IPS-NIHi7 (cell line): ENCODE measurements at regions not wholly inside any gene's neighbourhood (a gene's known extent, or its start where the extent isn't known, plus 50 kb on each side); places are given as distances from the start of the nearest gene placed in this dataset.
"Not testable (repeated sequence)": the region's sequence is repeated elsewhere in the genome, so short reads cannot be mapped to it uniquely, and the experiment has no call there.

Experiments used
- DNase-seq: peaks from one replicate; pipeline ENCODE4 v3.0.0; 2012; ENCODE audit warnings: mixed read lengths; ENCODE audit errors: extremely low spot score

DNA sequence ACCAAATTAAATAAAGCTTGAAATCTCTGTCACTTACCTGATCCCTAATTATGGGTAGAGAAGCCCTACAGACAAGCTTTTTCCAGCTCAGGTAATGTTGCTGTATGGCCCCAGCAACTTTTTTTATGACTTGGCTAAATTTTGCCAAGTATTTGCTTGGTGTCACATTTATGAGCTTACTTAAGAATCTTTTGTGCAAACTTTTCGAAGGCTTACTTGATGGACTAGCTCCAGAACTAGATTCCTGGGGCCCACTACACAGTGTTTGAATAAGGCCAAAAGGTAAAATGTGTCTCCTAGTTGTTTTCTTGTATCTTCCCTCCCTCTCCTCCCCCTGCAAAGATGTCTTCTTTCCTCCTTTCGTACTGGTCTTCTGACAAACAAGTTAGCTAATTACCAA, 257.9 kb downstream of the OSR1 start:
- DNase-seq = no peak

DNA sequence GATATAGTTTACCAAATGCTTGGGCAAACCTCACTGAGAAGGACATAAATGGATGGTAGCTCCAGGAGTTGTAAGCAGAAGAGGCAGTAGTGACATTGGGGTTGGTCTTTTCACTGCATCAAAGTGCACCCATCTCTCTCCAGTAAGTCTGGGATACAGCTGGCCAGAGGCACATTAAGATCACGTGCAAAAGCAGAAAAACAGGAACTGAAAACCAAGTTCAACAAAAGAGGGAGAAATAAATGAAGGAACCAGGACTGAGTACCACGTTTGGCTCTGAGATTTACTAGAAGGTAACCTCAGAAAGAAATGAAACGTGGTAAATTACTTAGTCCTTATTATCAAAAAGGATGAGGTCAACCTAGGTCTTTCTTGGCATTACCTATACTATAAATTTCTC, 259.2 kb downstream of the OSR1 start:
- no peak for DNase-seq

DNA sequence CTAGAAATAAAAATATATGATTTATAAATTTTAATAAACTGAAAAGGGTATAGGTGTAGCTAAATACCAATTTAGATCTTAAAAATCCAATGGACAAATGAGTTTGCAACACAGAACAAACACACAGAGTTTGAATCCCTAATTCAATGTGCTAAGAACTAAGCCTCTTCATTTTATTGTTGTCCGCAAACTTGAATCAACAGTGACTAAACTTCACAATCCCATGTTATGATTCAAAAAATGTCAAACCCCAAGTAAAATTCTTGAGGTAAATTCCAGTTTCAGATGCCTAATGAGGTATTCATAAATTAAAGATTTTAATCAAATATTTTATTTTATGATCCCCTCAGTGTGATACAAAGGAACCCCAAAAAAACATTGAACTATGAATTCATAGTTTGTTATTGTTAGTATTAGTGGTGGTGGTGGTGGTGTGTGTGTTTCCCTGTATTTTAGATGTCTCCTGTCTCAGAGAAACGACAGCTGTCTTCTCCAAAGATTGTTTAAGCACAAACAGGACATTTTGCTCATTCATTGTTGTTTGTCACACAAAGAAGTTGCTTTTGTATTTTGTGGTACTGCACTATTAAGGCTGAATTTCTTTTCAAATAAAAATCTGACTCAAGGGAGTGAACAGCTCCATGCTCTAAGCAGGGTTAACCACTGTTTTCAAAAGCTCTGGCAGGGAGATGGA, 259.8 kb downstream of the OSR1 start:
- no peak for DNase-seq

DNA sequence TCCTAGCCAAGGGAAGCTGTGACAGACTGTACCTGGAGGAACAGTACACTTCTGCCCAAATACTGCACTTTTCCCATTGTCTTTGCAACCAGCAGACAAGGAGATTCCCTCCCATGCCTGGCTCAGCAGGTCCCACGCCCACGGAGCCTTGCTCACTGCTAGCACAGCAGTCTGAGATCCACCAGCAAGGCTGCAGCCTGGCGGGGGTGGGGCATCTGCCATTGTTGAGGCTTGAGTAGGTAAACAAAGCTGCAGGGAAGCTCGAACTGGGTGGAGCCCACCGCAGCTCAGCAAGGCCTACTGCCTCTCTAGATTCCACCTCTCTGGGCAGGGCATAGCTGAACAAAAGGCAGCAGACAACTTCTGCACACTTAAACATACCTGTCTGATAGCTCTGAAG, 268.9 kb downstream of the OSR1 start:
- DNase-seq = not testable (repeated sequence)

DNA sequence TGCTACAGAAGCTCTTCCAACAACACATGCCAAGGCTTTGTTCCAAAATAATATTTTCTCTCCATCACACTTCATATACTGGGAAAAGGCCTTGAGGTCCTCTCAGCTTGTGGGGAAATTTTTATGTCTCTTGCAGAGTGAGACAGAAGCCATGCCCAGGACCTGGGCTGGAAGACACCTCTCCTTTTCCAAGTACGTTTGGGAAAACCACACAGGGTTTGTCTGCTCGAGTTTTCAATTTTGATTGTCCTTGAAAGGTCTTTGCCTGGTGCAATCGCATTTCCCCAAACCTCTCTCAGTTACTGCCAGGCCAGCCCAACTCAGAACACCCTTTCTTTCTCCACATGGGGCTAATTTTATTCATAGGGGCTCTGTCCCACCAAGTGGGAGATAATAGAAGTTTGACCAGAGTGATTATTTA, 272.2 kb downstream of the OSR1 start:
- peak; percentile 55 for DNase-seq

DNA sequence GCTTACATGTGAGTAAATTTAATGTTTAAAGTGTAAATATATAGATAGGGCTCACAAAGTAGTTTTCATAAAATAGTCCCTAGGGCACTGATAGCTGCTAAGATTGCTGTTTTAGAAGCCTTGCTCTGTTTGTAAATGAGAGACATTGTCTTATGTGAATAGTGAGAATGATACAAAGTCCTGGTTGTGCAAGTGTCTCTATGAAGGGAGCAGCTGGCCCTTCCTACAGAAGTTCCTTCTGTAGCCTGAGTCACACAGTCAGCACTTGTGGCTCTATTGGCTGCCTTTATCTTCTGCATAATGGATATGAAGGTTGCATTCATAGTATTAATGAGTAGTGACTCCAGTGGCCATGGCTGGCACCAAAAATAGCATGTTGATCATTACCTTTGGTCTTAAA, 279.7 kb downstream of the OSR1 start:
- DNase-seq = no peak

DNA sequence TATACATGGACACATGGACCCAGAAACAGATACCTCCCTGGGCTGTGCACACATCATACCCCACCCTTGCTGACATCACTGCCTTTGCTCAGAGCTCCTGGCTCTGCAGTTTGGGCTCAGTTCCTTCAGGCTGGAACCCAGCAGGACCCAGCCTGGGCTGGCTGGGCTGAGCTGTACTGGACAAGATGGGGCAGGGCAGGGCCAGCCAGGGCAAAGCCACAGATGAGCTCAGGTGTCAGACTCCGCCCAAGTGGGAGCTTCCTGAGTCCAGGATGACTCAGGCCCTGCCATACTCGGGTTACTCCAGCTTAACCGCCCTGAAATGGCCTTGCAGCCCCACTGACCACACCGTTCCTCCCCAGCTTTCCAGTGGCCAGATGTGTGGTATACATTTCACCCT, 284.9 kb downstream of the OSR1 start:
- DNase-seq = peak; percentile 73

DNA sequence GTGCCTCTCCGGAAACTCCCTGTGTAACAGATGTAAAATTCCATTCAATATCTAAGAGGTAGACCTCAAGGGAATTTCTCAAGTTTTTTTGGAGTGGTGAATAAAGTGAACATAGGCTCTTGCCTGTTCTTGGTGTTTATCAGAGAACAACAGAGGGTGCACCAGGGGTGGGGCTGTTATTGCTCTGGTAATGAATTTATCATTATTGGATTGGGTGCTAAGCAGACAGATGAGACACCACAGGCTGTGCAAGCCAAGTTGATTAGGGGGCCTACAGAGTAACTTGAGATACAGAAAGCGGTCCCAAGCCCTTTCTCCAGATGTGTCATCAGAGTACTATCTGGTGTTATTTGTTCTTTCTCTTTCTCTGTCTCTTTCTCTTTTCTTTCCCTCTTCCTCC, 286.3 kb downstream of the OSR1 start:
- DNase-seq = no peak

DNA sequence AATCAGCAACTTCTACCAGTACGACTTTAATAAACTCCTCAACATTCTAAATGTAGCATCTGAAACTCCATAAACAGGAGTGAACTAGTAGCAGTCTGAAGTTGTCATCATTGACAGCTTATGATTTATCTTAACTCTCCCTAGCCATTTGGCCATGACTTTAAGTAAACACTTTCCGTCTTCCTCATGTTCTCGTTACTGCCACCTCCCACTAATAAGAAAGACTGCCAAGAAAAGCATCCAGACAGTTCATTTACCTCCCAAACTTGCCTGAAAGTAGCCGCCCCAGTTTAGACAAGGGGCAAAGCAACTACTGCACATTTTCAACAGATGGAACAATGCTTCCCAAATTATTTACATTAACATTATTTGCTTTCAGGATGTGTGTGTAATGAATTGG, 287.5 kb downstream of the OSR1 start:
- DNase-seq = no peak

DNA sequence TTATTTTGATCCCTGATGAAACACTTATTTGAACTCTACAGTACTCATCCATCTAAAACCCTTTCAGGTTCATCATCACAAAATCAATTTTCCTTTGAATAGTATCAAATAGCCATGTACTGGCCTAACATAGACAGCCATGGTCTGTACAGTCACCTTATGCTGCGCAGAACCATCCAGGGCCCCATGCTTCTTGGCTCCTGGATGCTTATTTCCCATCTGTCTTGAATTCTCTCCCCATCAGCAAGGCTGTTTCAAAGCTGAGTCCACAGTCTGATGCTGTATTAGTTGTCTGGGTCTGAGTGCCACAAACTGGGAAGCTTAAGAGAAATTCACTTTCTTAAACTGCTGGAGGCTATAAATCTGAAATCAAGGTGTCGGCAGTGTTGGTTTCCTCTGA, 290.2 kb downstream of the OSR1 start:
- no peak for DNase-seq

DNA sequence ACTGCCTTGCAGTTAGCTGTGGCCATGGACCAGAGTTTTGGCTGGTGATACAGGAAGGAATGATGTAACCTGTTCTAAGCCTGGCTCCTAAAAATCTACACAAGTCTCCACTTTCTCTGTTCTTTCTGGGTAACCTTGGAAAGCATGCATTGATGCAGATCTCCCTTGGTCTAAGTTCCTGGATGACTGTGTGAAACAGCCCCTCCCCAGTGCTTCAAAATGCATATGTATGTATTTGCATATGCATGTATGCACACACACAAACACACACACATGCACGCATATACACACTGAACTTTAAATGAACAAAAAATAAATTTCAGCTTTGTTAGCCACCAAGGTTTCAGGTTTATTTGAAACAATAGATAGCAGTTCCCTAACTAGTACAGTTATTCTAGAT, 296.1 kb downstream of the OSR1 start:
- no peak for DNase-seq

DNA sequence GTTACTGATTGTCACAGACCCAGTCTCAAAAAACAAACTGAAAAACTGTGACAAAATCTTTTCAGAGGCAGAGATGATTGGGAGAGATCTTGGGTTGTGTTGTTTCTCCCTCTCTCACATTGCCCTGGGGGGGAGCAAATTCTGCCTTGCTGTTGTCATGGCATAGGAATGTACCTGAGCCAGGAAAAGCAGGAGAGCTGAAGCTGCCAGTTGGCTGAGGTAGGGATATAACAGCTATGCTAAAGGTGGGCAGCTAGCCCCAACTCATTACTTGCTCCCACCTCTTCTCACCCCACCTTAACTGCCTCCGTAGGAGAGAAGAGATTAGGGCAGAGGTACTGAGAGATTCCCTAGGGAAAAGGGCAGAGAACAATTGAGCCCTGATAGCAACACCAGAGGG, 299.3 kb downstream of the OSR1 start:
- peak; percentile 77 for DNase-seq

DNA sequence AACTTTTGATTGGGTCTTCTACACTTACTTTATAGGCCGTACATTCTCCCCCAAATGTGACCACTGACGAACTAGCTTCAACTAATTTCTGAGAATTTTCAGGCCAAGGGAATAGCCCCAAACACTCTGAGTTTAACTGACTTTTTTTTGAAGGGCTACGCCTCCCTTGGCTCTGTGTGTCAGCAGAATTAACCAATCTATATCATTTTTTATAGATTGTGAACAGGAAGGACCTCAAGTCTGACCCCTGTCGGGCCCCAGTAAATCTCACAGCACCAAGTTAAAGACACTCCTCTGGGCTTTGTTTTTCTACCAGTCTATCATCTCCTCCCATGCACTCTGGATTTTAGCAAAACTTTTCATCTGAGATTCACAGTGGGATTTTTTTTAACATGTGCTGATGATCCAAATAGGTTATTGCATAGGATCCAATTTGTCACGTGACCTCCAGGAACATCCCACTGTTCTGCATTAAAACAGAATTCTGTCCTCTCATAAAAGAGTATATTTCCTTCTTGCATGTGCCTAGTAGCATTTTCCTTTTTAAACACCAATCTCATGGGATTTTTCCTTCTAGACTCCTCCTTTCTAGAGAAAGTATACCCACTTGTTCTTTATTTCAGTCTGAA, 307.1 kb downstream of the OSR1 start:
- DNase-seq = no peak

DNA sequence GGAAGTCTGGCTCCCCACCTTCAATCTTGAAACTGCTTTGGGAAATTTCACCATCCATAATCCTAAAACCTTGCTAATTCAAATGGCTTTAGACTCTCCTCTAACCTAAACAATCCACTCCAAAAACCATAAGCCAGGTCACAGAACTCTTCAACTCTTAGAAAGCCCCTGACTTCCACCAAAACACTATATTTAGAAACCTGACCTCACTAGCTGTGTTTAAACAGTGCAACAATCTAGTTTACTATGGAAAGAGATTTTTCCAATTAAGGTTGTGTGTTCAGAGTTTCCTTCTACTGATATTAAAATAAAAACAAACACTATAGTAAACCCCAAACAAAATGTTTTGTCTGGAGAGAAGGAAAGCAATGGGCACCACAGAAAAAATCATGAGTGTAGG, 308.1 kb downstream of the OSR1 start:
- no peak for DNase-seq

DNA sequence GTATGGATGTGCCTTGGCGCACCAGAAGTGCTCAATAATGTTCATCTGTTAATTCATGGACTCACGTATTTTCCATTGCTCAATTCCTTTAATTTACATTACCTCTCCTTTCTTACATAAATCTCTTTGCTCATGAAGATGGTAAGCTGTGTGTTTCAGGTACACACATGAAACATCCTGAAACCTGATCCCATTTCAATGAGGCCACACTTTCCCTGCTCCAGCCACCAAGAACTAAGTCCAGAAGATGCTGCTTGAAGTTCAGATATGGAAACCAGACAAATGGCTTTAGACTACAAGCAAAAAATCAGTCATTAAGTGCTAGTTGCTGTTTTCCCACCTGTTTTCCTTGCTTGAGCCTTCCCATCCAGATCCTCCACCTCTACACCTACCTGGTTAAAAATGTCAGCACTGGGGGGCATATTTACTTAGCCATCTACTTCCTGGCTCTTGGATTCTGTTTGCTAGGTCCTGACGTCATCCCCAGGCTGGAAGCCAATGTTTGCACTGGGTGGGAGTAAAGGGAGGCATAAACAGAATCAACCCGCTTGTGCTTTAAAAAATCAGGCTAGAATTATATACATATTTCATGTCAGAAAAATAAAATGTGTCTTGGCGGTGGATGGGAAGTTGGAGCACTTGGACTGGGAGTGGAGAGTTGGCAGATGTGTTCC, 309.7 kb downstream of the OSR1 start:
- no peak for DNase-seq

DNA sequence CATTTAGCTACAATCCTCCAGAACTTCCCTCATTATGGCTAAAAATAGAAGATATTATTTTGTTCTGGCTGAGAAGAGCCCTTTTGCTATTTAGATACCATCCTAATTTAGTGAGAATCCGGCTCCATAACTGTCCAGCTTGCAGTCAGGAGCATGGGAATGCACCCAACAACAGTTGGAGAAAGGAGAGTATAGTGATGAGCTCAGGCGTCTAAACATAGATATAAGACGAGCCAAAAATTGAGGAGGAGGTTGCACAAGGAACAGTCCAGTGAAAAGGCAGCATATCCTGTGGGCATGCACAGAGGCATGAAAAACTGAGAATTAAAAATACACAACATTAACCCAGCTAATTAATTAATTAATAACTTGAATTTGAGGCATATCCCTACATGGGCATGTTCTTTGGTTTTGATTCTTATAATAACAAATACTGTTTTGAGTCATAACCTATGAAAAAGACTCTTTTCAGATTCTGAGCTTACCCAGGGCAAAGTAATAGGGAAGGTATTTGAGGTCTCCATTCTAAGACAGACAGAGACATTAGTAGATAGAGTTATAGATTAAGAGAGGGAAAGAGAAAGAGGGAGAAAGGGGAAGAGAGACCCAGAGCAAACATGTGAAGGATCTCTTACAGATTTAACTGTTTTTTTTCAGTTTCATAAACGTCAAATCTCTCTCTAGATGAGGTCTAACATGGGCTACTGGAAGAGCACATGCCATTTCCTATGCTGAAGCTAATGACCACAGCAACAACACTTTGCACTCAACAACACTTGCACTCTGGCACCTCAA, 311.2 kb downstream of the OSR1 start:
- no peak for DNase-seq

DNA sequence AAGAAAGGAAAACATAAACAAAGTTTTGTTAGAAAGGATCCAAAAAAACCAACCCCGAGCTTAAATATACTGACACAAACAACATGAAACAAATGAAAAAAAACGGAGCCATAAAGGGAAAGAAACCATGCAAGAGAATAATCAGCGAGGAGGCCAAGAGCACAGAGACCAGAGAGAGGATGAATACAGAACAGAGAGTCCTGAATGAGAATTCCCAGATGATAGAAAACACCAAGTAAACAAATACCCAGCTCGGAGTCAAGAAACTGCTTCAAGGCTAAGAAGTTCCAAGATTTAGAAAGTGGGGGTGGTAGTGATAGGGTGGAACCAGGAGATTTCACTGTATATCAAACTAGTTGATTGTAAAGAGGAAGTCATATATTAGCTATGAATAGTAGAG, 313.3 kb downstream of the OSR1 start:
- DNase-seq = no peak

DNA sequence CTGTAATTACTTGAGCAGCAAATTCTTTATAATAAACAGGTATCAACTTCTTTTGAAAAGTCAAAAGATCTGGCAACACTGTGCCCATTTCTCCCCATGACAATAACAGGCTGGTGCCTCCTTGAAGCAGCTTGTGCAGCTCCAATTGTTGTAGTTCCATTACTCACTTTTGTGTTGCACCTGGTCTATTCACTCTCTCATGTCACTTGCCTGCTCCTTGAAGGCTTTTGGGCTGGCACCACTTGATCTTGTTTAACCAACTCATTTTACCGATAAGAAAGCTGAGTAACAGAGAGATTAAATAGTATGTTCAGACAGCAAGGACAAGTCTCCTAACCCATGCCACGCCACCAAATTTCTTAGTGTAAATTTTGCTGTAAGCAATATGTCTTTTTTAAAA, 314.5 kb downstream of the OSR1 start:
- no peak for DNase-seq

DNA sequence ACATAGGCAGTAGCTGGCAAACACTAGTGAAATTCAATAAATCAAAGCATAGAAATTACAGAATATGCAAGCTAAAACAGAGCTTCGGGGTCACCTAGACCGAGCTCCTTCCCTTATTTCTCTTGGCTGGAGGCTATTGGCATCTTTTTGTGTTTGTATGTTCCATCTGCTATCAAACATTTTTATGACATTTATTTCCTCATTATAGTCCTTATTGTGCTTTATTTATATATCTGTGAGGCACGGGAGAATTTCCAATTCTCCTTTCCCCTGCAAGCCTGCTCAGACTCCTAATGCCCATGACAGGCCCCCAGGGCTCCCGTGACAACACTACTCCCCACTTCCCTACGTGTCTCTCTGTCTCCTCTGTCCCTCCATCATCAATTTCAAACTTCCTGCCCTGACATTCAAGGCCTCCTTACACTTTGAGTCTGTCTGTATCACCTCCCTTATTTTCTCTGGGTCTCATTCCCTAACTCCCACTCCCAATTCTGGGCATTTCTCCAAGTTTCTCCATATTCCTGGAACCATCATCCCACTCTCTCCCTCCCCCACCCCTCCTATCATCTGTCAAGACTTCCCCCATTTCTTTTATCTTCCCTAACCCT, 316.9 kb downstream of the OSR1 start:
- no peak for DNase-seq

DNA sequence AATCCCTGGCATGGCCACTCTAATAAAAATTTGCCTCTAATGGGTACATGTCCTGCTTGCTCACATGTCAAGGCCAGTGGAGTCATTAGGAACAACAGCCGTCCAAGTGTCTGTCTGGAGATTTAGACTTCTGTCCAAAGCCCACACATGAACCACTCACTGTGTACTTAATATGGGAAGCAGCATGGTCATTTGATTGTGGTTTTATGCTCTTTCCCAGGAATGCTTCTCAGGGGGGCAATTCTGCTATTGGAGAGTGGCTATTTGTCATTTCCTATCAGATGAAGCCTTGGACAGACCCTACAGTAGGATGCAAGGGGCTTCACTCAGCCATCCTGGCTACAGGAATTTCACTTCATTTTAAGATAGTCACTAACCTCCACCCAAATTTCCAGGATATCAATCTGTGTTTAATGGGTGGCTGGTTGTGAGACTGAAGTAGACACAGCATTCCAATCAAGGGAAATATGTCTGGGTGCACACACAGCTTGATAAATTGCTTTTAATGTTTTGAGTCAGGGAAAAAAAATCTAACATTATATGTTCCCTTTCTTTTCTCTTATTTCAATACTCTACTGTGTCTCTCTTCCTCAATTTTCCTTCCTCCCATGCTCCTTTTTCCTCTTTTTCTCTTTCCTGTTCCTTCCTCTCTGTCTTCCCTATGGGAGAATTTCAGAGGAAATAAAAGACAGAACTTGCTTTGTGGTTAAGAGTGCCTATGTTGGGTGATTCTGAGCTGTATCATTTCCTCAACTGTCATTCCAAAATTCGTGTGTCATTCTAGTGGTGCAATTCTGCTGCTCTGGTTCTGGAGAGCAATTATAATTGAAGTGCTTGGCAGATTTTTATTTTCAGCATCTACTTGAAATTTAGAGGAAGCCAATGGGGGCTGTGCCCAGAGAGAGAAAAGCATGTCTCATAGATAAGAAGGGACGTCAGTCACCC, 320.1 kb downstream of the OSR1 start:
- DNase-seq = no peak

DNA sequence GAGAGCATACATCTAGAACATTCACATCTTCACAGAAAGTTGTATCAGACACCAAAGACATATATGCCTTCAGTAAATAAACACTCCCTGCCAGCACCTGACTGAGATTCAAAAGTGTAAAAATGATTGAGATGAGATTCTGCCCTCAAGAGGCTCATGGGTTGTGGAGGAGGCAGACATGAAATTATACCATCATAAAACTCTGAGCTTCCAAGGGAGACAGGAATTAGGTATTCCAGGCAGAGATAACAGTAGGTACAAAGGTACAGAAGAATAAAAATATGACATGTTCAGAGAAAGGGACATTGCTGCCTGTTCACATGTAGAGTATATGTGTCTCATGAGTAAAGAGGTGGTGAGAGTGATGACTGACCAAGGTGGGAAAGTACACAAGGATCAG, 322.3 kb downstream of the OSR1 start:
- DNase-seq = no peak
